GM12878 (cell line): ENCODE measurements at regions not wholly inside any gene's neighbourhood (a gene's known extent, or its start where the extent isn't known, plus 50 kb on each side); places are given as distances from the start of the nearest gene placed in this dataset.

ENCODE experiments used
- CTCF ChIP-seq, 3 experiments: IDR thresholded peaks in 2 of 3; conservative IDR thresholded peaks in 1 of 3; 2 replicates each; pipeline ENCODE4 v1.5.1; 2011; ENCODE audit warnings: low read depth in 3 of 3, low read length in 3 of 3, mild to moderate bottlenecking in 3 of 3, control low read depth in 2 of 3, moderate library complexity in 2 of 3, inconsistent platforms in 1 of 3, mixed read lengths in 1 of 3; ENCODE audit not compliant: control insufficient read depth in 2 of 3, insufficient read depth in 1 of 3; ENCODE audit errors: extremely low read depth in 1 of 3
- E2F4 ChIP-seq: IDR thresholded peaks from 2 replicates; pipeline ENCODE4 v1.6.1; 2012; ENCODE audit warnings: low read depth, low read length, improper control_type of control experiment
- EP300 ChIP-seq, 2 experiments: fragments of 150-350 bp in 1 of 2; IDR thresholded peaks; 2 replicates each; pipeline ENCODE4 v1.6.1; 2011 to 2012; ENCODE audit warnings: low read depth in 2 of 2, low read length in 2 of 2, borderline replicate concordance in 1 of 2, improper control_type of control experiment in 1 of 2, inconsistent platforms in 1 of 2; ENCODE audit not compliant: control insufficient read depth in 1 of 2
- EZH2 ChIP-seq: IDR thresholded peaks from 2 replicates; pipeline ENCODE4 v1.6.1; 2012; ENCODE audit warnings: low read depth, mild to moderate bottlenecking, control low read depth, inconsistent platforms, low read length, borderline replicate concordance; ENCODE audit not compliant: control insufficient read depth
- HDAC6 ChIP-seq: fragments of 200-600 bp; sonication (generic); IDR thresholded peaks from one replicate; pipeline ENCODE4 v1.8.0; 2017; ENCODE audit warnings: antibody characterized with exemption; ENCODE audit not compliant: unreplicated experiment
- JUND ChIP-seq: IDR thresholded peaks from 2 replicates; pipeline ENCODE4 v1.6.1; 2012; ENCODE audit warnings: low read depth, mild to moderate bottlenecking, low read length, improper control_type of control experiment, moderate library complexity
- NKRF ChIP-seq: fragments of 450-650 bp; conservative IDR thresholded peaks from 2 replicates; pipeline ENCODE4 v1.6.1; 2017; ENCODE audit warnings: mild to moderate bottlenecking, moderate library complexity
- PBX3 ChIP-seq: IDR thresholded peaks from 2 replicates; pipeline ENCODE4 v1.6.1; 2011; ENCODE audit warnings: mild to moderate bottlenecking, low read depth, low read length, moderate library complexity; ENCODE audit not compliant: insufficient replicate concordance
- POLR2A ChIP-seq: IDR thresholded peaks from 2 replicates; pipeline ENCODE4 v1.6.1; 2011; ENCODE audit warnings: low read depth, mild to moderate bottlenecking, low read length
- POLR2AphosphoS2 ChIP-seq: IDR thresholded peaks from 2 replicates; pipeline ENCODE4 v1.6.1; 2011; ENCODE audit warnings: low read depth, mild to moderate bottlenecking, low read length, improper control_type of control experiment, moderate library complexity
- RAD51 ChIP-seq: fragments of 450-650 bp; IDR thresholded peaks from 2 replicates; pipeline ENCODE4 v1.6.1; 2016; ENCODE audit warnings: moderate library complexity, mild to moderate bottlenecking, inconsistent platforms
- SMAD1 ChIP-seq: fragments of 450-650 bp; IDR thresholded peaks from 2 replicates; pipeline ENCODE4 v1.6.1; 2018; ENCODE audit warnings: mild to moderate bottlenecking, low read depth; ENCODE audit not compliant: partially characterized antibody
- STAT1 ChIP-seq: fragments of 450-650 bp; conservative IDR thresholded peaks from 2 replicates; pipeline ENCODE4 v1.6.1; 2014; ENCODE audit warnings: antibody characterized with exemption, mild to moderate bottlenecking
- TCF7 ChIP-seq: IDR thresholded peaks from 2 replicates; pipeline ENCODE4 v1.6.1; 2014; ENCODE audit warnings: antibody characterized with exemption, borderline replicate concordance

- TF ChIP-seq POLR2A = no peak
- TF ChIP-seq JUND = no peak
- TF ChIP-seq PBX3 = no peak
- no peak for TF ChIP-seq E2F4
- TF ChIP-seq NKRF = no peak
- no peak for TF ChIP-seq RAD51
- TF ChIP-seq CTCF (IDR thresholded peaks at IDR 0.05 in 2 of 3, conservative IDR thresholded peaks at IDR 0.05 in 1 of 3; ENCODE audit: control insufficient read depth in 2 of 3, extremely low read depth in 1 of 3, insufficient read depth in 1 of 3, low read depth in 3 of 3, low read length in 3 of 3) = no peak
- no peak for TF ChIP-seq SMAD1
- TF ChIP-seq STAT1 = no peak
- no peak for TF ChIP-seq POLR2AphosphoS2
- TF ChIP-seq TCF7 = no peak
- no peak for TF ChIP-seq EP300 (IDR thresholded peaks at IDR 0.05; ENCODE audit: borderline replicate concordance in 1 of 2, control insufficient read depth in 1 of 2, low read depth in 2 of 2, low read length in 2 of 2)
- TF ChIP-seq HDAC6 = no peak
- TF ChIP-seq EZH2 = no peak
These were observed 112.0 kb downstream of the DACT2 start for GRCh38 chr6:168207421-168208175.
